Colon (tissue), 2 donors: ENCODE measurements at regions not wholly inside any gene's neighbourhood (a gene's known extent, or its start where the extent isn't known, plus 50 kb on each side); places are given as distances from the start of the nearest gene placed in this dataset.

Experiments used
- FAIRE-seq: peaks from 2 replicates; lab custom pipeline; 2012; peaks lifted over from hg19 to GRCh38; lab: Jason Lieb, UNC
- donor health status: control.
- donor health status: control.

- FAIRE-seq: no peak
Measured at GRCh38 chr3:110542552-110543150, 529.0 kb upstream of the NECTIN3 start.

GRCh38 chr3:110544730-110545129, 526.9 kb upstream of the NECTIN3 start:
- no peak for FAIRE-seq

- FAIRE-seq: no peak
Measured at GRCh38 chr3:110550511-110550910, 521.1 kb upstream of the NECTIN3 start.

GRCh38 chr3:110562621-110563020, 509.0 kb upstream of the NECTIN3 start:
- FAIRE-seq: no peak

- FAIRE-seq: no peak
Measured at GRCh38 chr3:110564674-110565073, 506.9 kb upstream of the NECTIN3 start.

- FAIRE-seq: no peak
Measured at GRCh38 chr3:110567029-110567428, 504.6 kb upstream of the NECTIN3 start.

GRCh38 chr3:110568246-110568645, 503.4 kb upstream of the NECTIN3 start:
- no peak for FAIRE-seq

GRCh38 chr3:110569073-110569472, 502.5 kb upstream of the NECTIN3 start:
- no peak for FAIRE-seq

GRCh38 chr3:110575702-110576101, 495.9 kb upstream of the NECTIN3 start:
- no peak for FAIRE-seq

- FAIRE-seq: no peak
Measured at GRCh38 chr3:110576960-110577359, 494.7 kb upstream of the NECTIN3 start.

- no peak for FAIRE-seq
Measured at GRCh38 chr3:110577854-110578253, 493.8 kb upstream of the NECTIN3 start.

GRCh38 chr3:110579840-110580550, 491.6 kb upstream of the NECTIN3 start:
- no peak for FAIRE-seq

- FAIRE-seq: no peak
Measured at GRCh38 chr3:110583373-110583935, 488.2 kb upstream of the NECTIN3 start.

- FAIRE-seq: no peak
Measured at GRCh38 chr3:110588906-110589305, 482.7 kb upstream of the NECTIN3 start.

- FAIRE-seq: no peak
Measured at GRCh38 chr3:110589341-110589740, 482.3 kb upstream of the NECTIN3 start.

- FAIRE-seq: no peak
Measured at GRCh38 chr3:110593749-110594148, 477.9 kb upstream of the NECTIN3 start.

- no peak for FAIRE-seq
Measured at GRCh38 chr3:110598847-110599490, 472.6 kb upstream of the NECTIN3 start.

GRCh38 chr3:110608566-110608965, 463.1 kb upstream of the NECTIN3 start:
- FAIRE-seq: no peak

- FAIRE-seq: no peak
Measured at GRCh38 chr3:110612045-110612444, 459.6 kb upstream of the NECTIN3 start.

GRCh38 chr3:110614186-110614585, 457.4 kb upstream of the NECTIN3 start:
- FAIRE-seq: no peak

- FAIRE-seq: no peak
Measured at GRCh38 chr3:110615454-110615853, 456.2 kb upstream of the NECTIN3 start.

GRCh38 chr3:110618512-110619226, 452.9 kb upstream of the NECTIN3 start:
- no peak for FAIRE-seq

- no peak for FAIRE-seq
Measured at GRCh38 chr3:110620118-110620517, 451.5 kb upstream of the NECTIN3 start.
